CD14-positive monocyte (primary cell): ENCODE measurements at regions not wholly inside any gene's neighbourhood (a gene's known extent, or its start where the extent isn't known, plus 50 kb on each side); places are given as distances from the start of the nearest gene placed in this dataset.

Experiments
- DNase-seq, 3 donors: peaks; one replicate each; pipeline ENCODE4 v3.0.0-alpha.2; 2011 to 2022
- H2AFZ ChIP-seq: 2 replicates; pipeline ENCODE4 v1.6.0; 2012; ENCODE audit warnings: mild to moderate bottlenecking, low read depth, low read length, inconsistent platforms; ENCODE audit not compliant: insufficient read depth, poor library complexity, severe bottlenecking
- H3K27ac ChIP-seq, 2 donors: 1 replicate in 1 of 2; 2 replicates in 1 of 2; pipeline ENCODE4 v1.5.1; 2012 to 2013; ENCODE audit warnings: low read length in 2 of 2, control low read depth in 1 of 2, inconsistent platforms in 1 of 2, low read depth in 1 of 2, mild to moderate bottlenecking in 1 of 2
- H3K27me3 ChIP-seq, 2 donors: one replicate each; pipeline versions ENCODE4 v1.6.0 to v1.6.1; 2011 to 2013; ENCODE audit warnings: low read length in 2 of 2; ENCODE audit not compliant: control insufficient read depth in 2 of 2, insufficient read depth in 2 of 2
- H3K36me3 ChIP-seq, 2 donors: replicated peaks in 1 of 2; 1 replicate in 1 of 2; 2 replicates in 1 of 2; pipeline versions ENCODE4 v1.5.1 to v1.6.1; 2012 to 2013; ENCODE audit warnings: low read length in 2 of 2, control low read depth in 1 of 2, inconsistent platforms in 1 of 2, mild to moderate bottlenecking in 1 of 2; ENCODE audit not compliant: insufficient read depth in 2 of 2, control insufficient read depth in 1 of 2
- H3K4me1 ChIP-seq, 2 donors: 1 replicate in 1 of 2; 2 replicates in 1 of 2; pipeline versions ENCODE4 v1.5.1 to v1.6.1; 2012 to 2013; ENCODE audit warnings: low read length in 2 of 2, control low read depth in 1 of 2, inconsistent platforms in 1 of 2, mild to moderate bottlenecking in 1 of 2, moderate library complexity in 1 of 2; ENCODE audit not compliant: insufficient read depth in 2 of 2, control insufficient read depth in 1 of 2
- H3K4me2 ChIP-seq: replicated peaks from 2 replicates; pipeline ENCODE3; 2012; ENCODE audit warnings: low read length, moderate library complexity, mild to moderate bottlenecking; ENCODE audit not compliant: poor library complexity, severe bottlenecking; ENCODE audit errors: extremely low read depth
- H3K4me3 ChIP-seq, 3 experiments: fragments of 200-600 bp in 1 of 3; sonication (generic) in 1 of 3; replicated peaks in 1 of 3; 1 replicate in 2 of 3; 2 replicates in 1 of 3; pipeline ENCODE4 v1.5.1; 2011 to 2013; ENCODE audit warnings: low read length in 3 of 3, mild to moderate bottlenecking in 3 of 3, control low read depth in 2 of 3, low read depth in 2 of 3, inconsistent platforms in 1 of 3, moderate library complexity in 1 of 3
- H3K79me2 ChIP-seq: 2 replicates; pipeline ENCODE4 v1.6.0; 2012; ENCODE audit warnings: mild to moderate bottlenecking, control low read depth, inconsistent platforms, low read length, moderate library complexity; ENCODE audit not compliant: insufficient read depth
- H3K9ac ChIP-seq: 2 replicates; pipeline ENCODE4 v1.6.0; 2017; ENCODE audit warnings: low read length, mild to moderate bottlenecking; ENCODE audit not compliant: insufficient read depth, poor library complexity, severe bottlenecking
- H3K9me3 ChIP-seq, 2 donors: replicated peaks in 1 of 2; 1 replicate in 1 of 2; 2 replicates in 1 of 2; pipeline versions ENCODE4 v1.5.1 to v1.6.1; 2012 to 2013; ENCODE audit warnings: low read length in 2 of 2, control low read depth in 1 of 2; ENCODE audit not compliant: control insufficient read depth in 1 of 2, insufficient read depth in 1 of 2
- H4K20me1 ChIP-seq: 2 replicates; pipeline ENCODE4 v1.6.0; 2012; ENCODE audit warnings: mild to moderate bottlenecking, low read length, control low read depth, moderate library complexity; ENCODE audit not compliant: insufficient read depth
- H3K27ac Mint-ChIP-seq, 7 donors: one replicate each; pipeline ENCODE4 v1.8.0; 2020; ENCODE audit warnings: mild to moderate bottlenecking in 7 of 7, mixed read lengths in 7 of 7, moderate library complexity in 6 of 7, inconsistent platforms in 2 of 7
- H3K27me3 Mint-ChIP-seq, 3 donors: one replicate each; pipeline ENCODE4 v1.8.0; 2021 to 2022; ENCODE audit warnings: low read depth in 3 of 3, mild to moderate bottlenecking in 3 of 3, mixed read lengths in 3 of 3, moderate library complexity in 3 of 3, inconsistent platforms in 1 of 3
- H3K36me3 Mint-ChIP-seq, 2 donors: one replicate each; pipeline ENCODE4 v1.8.0; 2020; ENCODE audit warnings: mixed read lengths in 2 of 2, inconsistent platforms in 1 of 2, mild to moderate bottlenecking in 1 of 2
- H3K4me1 Mint-ChIP-seq: one replicate; pipeline ENCODE4 v1.8.0; 2020; ENCODE audit warnings: mild to moderate bottlenecking, mixed read lengths
- H3K4me3 Mint-ChIP-seq, 2 donors: one replicate each; pipeline ENCODE4 v1.8.0; 2020; ENCODE audit warnings: mild to moderate bottlenecking in 2 of 2, mixed read lengths in 2 of 2, moderate library complexity in 1 of 2
- H3K9me3 Mint-ChIP-seq, 7 donors: one replicate each; pipeline ENCODE4 v1.8.0; 2020 to 2022; ENCODE audit warnings: mixed read lengths in 7 of 7, mild to moderate bottlenecking in 6 of 7, moderate library complexity in 6 of 7, inconsistent platforms in 2 of 7
- WGBS: methylation state at CpG from one replicate; pipeline ENCODE4 v1.1.5; 2013; ENCODE audit warnings: missing lambda C conversion rate; ENCODE audit not compliant: insufficient coverage; 5-methylcytosine and 5-hydroxymethylcytosine counted together
- intact Hi-C, 2 donors: fragments of 100-400 bp; cut with micrococcal nuclease; formaldehyde crosslinking; loops; one replicate each; pipeline versions ENCODE4 v1.15.0 to v1.15.1; 2023
- TF ChIP-seq, protein P1 (sequence below): fragments of 200-600 bp; IDR thresholded peaks from one replicate; pipeline ENCODE4 v1.8.0; 2022; ENCODE audit warnings: antibody characterized with exemption, mild to moderate bottlenecking

DNA sequence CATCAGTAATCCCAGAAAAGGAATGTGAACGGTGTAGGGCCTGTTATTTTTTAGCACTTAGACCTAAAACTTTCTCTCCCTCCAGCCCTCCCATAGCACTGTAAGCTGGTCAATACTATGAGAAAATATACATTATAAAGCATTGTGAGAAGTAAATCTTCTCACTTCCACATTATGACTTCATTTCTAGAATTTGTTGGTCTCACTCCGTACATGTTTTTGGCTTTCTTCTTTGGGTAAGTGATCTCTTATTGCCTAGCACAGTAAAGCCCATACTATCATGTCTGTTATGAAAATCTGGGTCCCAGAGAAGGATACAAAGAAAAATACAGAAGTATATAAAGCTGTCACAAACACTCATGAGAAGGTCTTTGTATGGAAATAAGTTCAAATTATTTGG, 1851.1 kb upstream of the IGFBP7 start:
- H3K9me3 ChIP-seq: no peaks in the 10 kb centered on the region
- peaks cover 0 to 3% (median 0%) of the 10 kb centered on the region in 7 donors for H3K9me3 Mint-ChIP-seq
- H2AFZ ChIP-seq: no peak overlapping the region
- WGBS: no CpG with 5 or more reads among the region's 2 CpGs
- intact Hi-C loops: no loop called here
- no peak overlapping the region for H3K27ac ChIP-seq
- no peak overlapping the region for H3K4me2 ChIP-seq
- H3K4me3 Mint-ChIP-seq: no peak overlapping the region
- H3K27me3 ChIP-seq: no peaks in the 10 kb centered on the region
- peaks cover 0 to 2% (median 0%) of the 10 kb centered on the region in 3 donors for H3K27me3 Mint-ChIP-seq
- no peaks in the 10 kb centered on the region for H3K36me3 Mint-ChIP-seq
- DNase-seq: no peak
- no peak overlapping the region for H3K9ac ChIP-seq
- H3K4me1 ChIP-seq: no peaks in the 10 kb centered on the region
- H4K20me1 ChIP-seq: no peaks in the 10 kb centered on the region
- TF ChIP-seq, protein P1, sequence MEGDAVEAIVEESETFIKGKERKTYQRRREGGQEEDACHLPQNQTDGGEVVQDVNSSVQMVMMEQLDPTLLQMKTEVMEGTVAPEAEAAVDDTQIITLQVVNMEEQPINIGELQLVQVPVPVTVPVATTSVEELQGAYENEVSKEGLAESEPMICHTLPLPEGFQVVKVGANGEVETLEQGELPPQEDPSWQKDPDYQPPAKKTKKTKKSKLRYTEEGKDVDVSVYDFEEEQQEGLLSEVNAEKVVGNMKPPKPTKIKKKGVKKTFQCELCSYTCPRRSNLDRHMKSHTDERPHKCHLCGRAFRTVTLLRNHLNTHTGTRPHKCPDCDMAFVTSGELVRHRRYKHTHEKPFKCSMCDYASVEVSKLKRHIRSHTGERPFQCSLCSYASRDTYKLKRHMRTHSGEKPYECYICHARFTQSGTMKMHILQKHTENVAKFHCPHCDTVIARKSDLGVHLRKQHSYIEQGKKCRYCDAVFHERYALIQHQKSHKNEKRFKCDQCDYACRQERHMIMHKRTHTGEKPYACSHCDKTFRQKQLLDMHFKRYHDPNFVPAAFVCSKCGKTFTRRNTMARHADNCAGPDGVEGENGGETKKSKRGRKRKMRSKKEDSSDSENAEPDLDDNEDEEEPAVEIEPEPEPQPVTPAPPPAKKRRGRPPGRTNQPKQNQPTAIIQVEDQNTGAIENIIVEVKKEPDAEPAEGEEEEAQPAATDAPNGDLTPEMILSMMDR: no peak
- H3K36me3 ChIP-seq: no peaks in the 10 kb centered on the region
- no peaks in the 10 kb centered on the region for H3K4me1 Mint-ChIP-seq
- H3K27ac Mint-ChIP-seq: no peak overlapping the region
- H3K79me2 ChIP-seq: no peaks in the 10 kb centered on the region
- no peak overlapping the region for H3K4me3 ChIP-seq

GRCh38 chr4:58961925-58962324, 1851.7 kb upstream of the IGFBP7 start:
- no peak overlapping the region for H3K9ac ChIP-seq
- no peaks in the 10 kb centered on the region for H3K27me3 Mint-ChIP-seq
- H3K4me2 ChIP-seq: no peak overlapping the region
- no peaks in the 10 kb centered on the region for H4K20me1 ChIP-seq
- no peak overlapping the region for H2AFZ ChIP-seq
- H3K4me3 ChIP-seq: no peak overlapping the region
- TF ChIP-seq, protein P1: no peak
- no peaks in the 10 kb centered on the region for H3K36me3 Mint-ChIP-seq
- no peak for DNase-seq
- WGBS: no CpG with 5 or more reads among the region's 2 CpGs
- H3K27ac ChIP-seq: no peak overlapping the region
- H3K27me3 ChIP-seq: no peaks in the 10 kb centered on the region
- peaks cover 0 to 3% (median 0%) of the 10 kb centered on the region in 7 donors for H3K9me3 Mint-ChIP-seq
- H3K9me3 ChIP-seq: no peaks in the 10 kb centered on the region
- H3K4me3 Mint-ChIP-seq: no peak overlapping the region
- no peaks in the 10 kb centered on the region for H3K4me1 ChIP-seq
- H3K79me2 ChIP-seq: no peaks in the 10 kb centered on the region
- H3K4me1 Mint-ChIP-seq: no peaks in the 10 kb centered on the region
- H3K27ac Mint-ChIP-seq: no peak overlapping the region
- H3K36me3 ChIP-seq: no peaks in the 10 kb centered on the region
- intact Hi-C loops: no loop called here
